NCI-H510A (cell line): ENCODE measurements at regions not wholly inside any gene's neighbourhood (a gene's known extent, or its start where the extent isn't known, plus 50 kb on each side); places are given as distances from the start of the nearest gene placed in this dataset.
"Not testable (repeated sequence)": the region's sequence is repeated elsewhere in the genome, so short reads cannot be mapped to it uniquely, and the experiment has no call there.

Experiments used
- DNase-seq: peaks from one replicate; lab custom pipeline; 2025; lab: John Stamatoyannopoulos, UW

GRCh38 chr13:50453188-50453587 lies 390.3 kb downstream of the DLEU7 start:
- DNase-seq = no peak

GRCh38 chr13:50456111-50456510 lies 387.4 kb downstream of the DLEU7 start:
- no peak for DNase-seq

GRCh38 chr13:50457415-50458393 lies 385.8 kb downstream of the DLEU7 start:
- no peak for DNase-seq

- DNase-seq = no peak
These were observed 384.4 kb downstream of the DLEU7 start for GRCh38 chr13:50459046-50459445.

- no peak for DNase-seq
These were observed 383.8 kb downstream of the DLEU7 start for GRCh38 chr13:50459658-50460057.

- DNase-seq = no peak
These were observed 383.1 kb downstream of the DLEU7 start for GRCh38 chr13:50460358-50460757.

- DNase-seq = no peak
These were observed 382.3 kb downstream of the DLEU7 start for GRCh38 chr13:50461189-50461588.

GRCh38 chr13:50463719-50464118 lies 379.8 kb downstream of the DLEU7 start:
- no peak for DNase-seq

- DNase-seq = no peak
These were observed 378.9 kb downstream of the DLEU7 start for GRCh38 chr13:50464349-50465251.

- DNase-seq = no peak
These were observed 377.0 kb downstream of the DLEU7 start for GRCh38 chr13:50466456-50466855.

- DNase-seq = no peak
These were observed 376.1 kb downstream of the DLEU7 start for GRCh38 chr13:50467156-50468110.

- DNase-seq = no peak
These were observed 374.4 kb downstream of the DLEU7 start for GRCh38 chr13:50468849-50469669.

GRCh38 chr13:50473050-50473449 lies 370.4 kb downstream of the DLEU7 start:
- DNase-seq = not testable (repeated sequence)

- no peak for DNase-seq
These were observed 369.3 kb downstream of the DLEU7 start for GRCh38 chr13:50474088-50474662.

GRCh38 chr13:50476577-50477285 lies 366.8 kb downstream of the DLEU7 start:
- no peak for DNase-seq

GRCh38 chr13:50481936-50482335 lies 361.6 kb downstream of the DLEU7 start:
- DNase-seq = no peak

- DNase-seq = no peak
These were observed 360.1 kb downstream of the DLEU7 start for GRCh38 chr13:50483416-50483815.

- no peak for DNase-seq
These were observed 358.9 kb downstream of the DLEU7 start for GRCh38 chr13:50484472-50485113.
